BE2C (cell line): ENCODE measurements at regions not wholly inside any gene's neighbourhood (a gene's known extent, or its start where the extent isn't known, plus 50 kb on each side); places are given as distances from the start of the nearest gene placed in this dataset.

Experiments used
- DNase-seq: peaks from one replicate; pipeline ENCODE4 v3.0.0-alpha.2; 2020
- H3K27me3 ChIP-seq: fragments of 250-450 bp; sonication (Bioruptor Pico); 2 replicates; pipeline ENCODE4 v1.5.1; 2020; ENCODE audit warnings: mild to moderate bottlenecking
- H3K36me3 ChIP-seq: fragments of 250-450 bp; sonication (Bioruptor Pico); 2 replicates; pipeline ENCODE4 v1.5.1; 2020; ENCODE audit warnings: mild to moderate bottlenecking
- H3K4me1 ChIP-seq: fragments of 250-450 bp; sonication (Bioruptor Pico); 2 replicates; pipeline ENCODE4 v1.5.1; 2020
- H3K4me3 ChIP-seq: 2 replicates; pipeline ENCODE4 v1.5.1; 2011; ENCODE audit warnings: low read depth, low read length
- H3K9me3 ChIP-seq: fragments of 250-450 bp; sonication (Bioruptor Pico); 2 replicates; pipeline ENCODE4 v1.5.1; 2020
- CTCF ChIP-seq: IDR thresholded peaks from 2 replicates; pipeline ENCODE4 v1.5.1; 2012; ENCODE audit warnings: mild to moderate bottlenecking, low read depth, low read length

- no peak for DNase-seq
- peaks cover 15% of the 10 kb centered on the region for H3K27me3 ChIP-seq
- H3K36me3 ChIP-seq: no peaks in the 10 kb centered on the region
- TF ChIP-seq CTCF: no peak
- no peak overlapping the region for H3K4me3 ChIP-seq
- no peaks in the 10 kb centered on the region for H3K9me3 ChIP-seq
- H3K4me1 ChIP-seq: no peaks in the 10 kb centered on the region
Observed at GRCh38 chr16:54808890-54809289, 121.8 kb upstream of the IRX5 start.

- Histone ChIP-seq H3K36me3 (no peaks in the 10 kb centered on the region), H3K4me3 (no peak overlapping the region), H3K4me1 (no peaks in the 10 kb centered on the region), H3K27me3 (peaks cover 10% of the 10 kb centered on the region), H3K9me3 (no peaks in the 10 kb centered on the region)
- DNase-seq: no peak
- no peak for TF ChIP-seq CTCF
Observed at GRCh38 chr16:54806881-54807360, 123.7 kb upstream of the IRX5 start.

DNA sequence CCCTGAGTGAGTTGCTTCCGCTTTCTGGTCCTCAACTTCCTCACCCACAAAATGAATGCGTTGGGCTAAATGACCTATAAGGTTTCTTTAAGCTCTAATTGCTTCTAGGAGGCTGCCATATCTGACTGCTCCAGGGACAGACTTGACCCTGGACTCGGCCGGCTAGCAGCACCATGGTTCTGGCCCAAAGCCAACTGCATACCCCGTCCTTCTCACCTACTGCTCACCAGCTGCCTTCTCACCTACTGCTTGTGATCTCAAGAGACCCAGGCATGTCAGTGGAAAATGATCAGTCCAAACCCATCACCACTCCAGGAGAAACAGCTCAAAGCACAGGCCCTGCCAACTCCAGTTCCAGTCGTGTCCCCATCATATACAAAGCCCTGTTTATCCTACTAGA, 124.3 kb upstream of the IRX5 start:
- no peak for TF ChIP-seq CTCF
- no peaks in the 10 kb centered on the region for H3K9me3 ChIP-seq
- peaks cover 10% of the 10 kb centered on the region for H3K27me3 ChIP-seq
- no peak for DNase-seq
- no peaks in the 10 kb centered on the region for H3K4me1 ChIP-seq
- no peaks in the 10 kb centered on the region for H3K36me3 ChIP-seq
- no peak overlapping the region for H3K4me3 ChIP-seq

- Histone ChIP-seq H3K4me3 (no peak overlapping the region), H3K27me3 (peaks cover 10% of the 10 kb centered on the region), H3K9me3 (no peaks in the 10 kb centered on the region), H3K36me3 (no peaks in the 10 kb centered on the region), H3K4me1 (no peaks in the 10 kb centered on the region)
- no peak for TF ChIP-seq CTCF
- DNase-seq: no peak
Observed at GRCh38 chr16:54805648-54806047, 125.0 kb upstream of the IRX5 start.

GRCh38 chr16:54801057-54801844, 129.4 kb upstream of the IRX5 start:
- H3K36me3 ChIP-seq: no peaks in the 10 kb centered on the region

More at GRCh38 chr16:54801057-54801844, 129.4 kb upstream of the IRX5 start:
- no peaks in the 10 kb centered on the region; the same call in 1 of the 2 replicates for H3K27me3 ChIP-seq
- no peak for DNase-seq
- no peak overlapping the region for H3K4me3 ChIP-seq
- H3K4me1 ChIP-seq: no peaks in the 10 kb centered on the region
- no peaks in the 10 kb centered on the region for H3K9me3 ChIP-seq
- TF ChIP-seq CTCF: no peak
